Spleen (tissue), 11 donors: ENCODE measurements at regions not wholly inside any gene's neighbourhood (a gene's known extent, or its start where the extent isn't known, plus 50 kb on each side); places are given as distances from the start of the nearest gene placed in this dataset.
A peak's percentile ranks its signal among the peaks of the same experiment; 100 is the strongest.

ENCODE experiments used
- DNase-seq: peaks from one replicate; pipeline ENCODE4 v3.0.0-alpha.2; 2020
- H3K27ac ChIP-seq, 8 donors: fragments of 200-600 bp; sonication (generic) in 7 of 8; 1 replicate in 4 of 8; 2 replicates in 4 of 8; pipeline versions ENCODE4 v1.5.0 to v1.8.0; 2016 to 2021; ENCODE audit warnings: inconsistent platforms in 4 of 8, mild to moderate bottlenecking in 4 of 8, moderate library complexity in 1 of 8
- H3K27me3 ChIP-seq, 7 donors: fragments of 200-600 bp; sonication (generic) in 6 of 7; replicated peaks in 1 of 7; 1 replicate in 4 of 7; 2 replicates in 3 of 7; pipeline versions ENCODE4 v1.5.0 to v1.8.0; 2016 to 2021; ENCODE audit warnings: inconsistent platforms in 3 of 7, mild to moderate bottlenecking in 1 of 7
- H3K36me3 ChIP-seq, 6 donors: fragments of 200-600 bp; sonication (generic) in 5 of 6; 1 replicate in 4 of 6; 2 replicates in 2 of 6; pipeline versions ENCODE4 v1.5.0 to v1.8.0; 2016 to 2021; ENCODE audit warnings: inconsistent platforms in 2 of 6
- H3K4me1 ChIP-seq, 6 donors: fragments of 200-600 bp; sonication (generic) in 5 of 6; 1 replicate in 3 of 6; 2 replicates in 3 of 6; pipeline versions ENCODE4 v1.5.0 to v1.8.0; 2016 to 2021; ENCODE audit warnings: inconsistent platforms in 3 of 6
- H3K4me3 ChIP-seq, 8 donors: fragments of 200-600 bp; sonication (generic) in 7 of 8; 1 replicate in 4 of 8; 2 replicates in 4 of 8; pipeline versions ENCODE4 v1.5.0 to v1.8.0; 2016 to 2021; ENCODE audit warnings: inconsistent platforms in 4 of 8, mild to moderate bottlenecking in 4 of 8, moderate library complexity in 2 of 8
- H3K9me3 ChIP-seq, 8 donors: fragments of 200-600 bp; sonication (generic) in 7 of 8; 1 replicate in 4 of 8; 2 replicates in 4 of 8; pipeline versions ENCODE4 v1.5.0 to v1.8.0; 2016 to 2021; ENCODE audit warnings: inconsistent platforms in 4 of 8
- CTCF ChIP-seq, 11 experiments: fragments of 200-600 bp in 7 of 11; fragments of 450-650 bp in 4 of 11; sonication (generic) in 4 of 11; IDR thresholded peaks in 8 of 11; conservative IDR thresholded peaks in 3 of 11; 1 replicate in 7 of 11; 2 replicates in 4 of 11; pipeline versions ENCODE4 v1.4.0 to v1.8.0; 2016 to 2021; ENCODE audit warnings: antibody characterized with exemption in 11 of 11, inconsistent platforms in 4 of 11, mild to moderate bottlenecking in 1 of 11
- POLR2A ChIP-seq, 3 donors: fragments of 450-650 bp; IDR thresholded peaks; one replicate each; pipeline ENCODE4 v1.5.1; 2017; ENCODE audit warnings: antibody characterized with exemption in 3 of 3, mild to moderate bottlenecking in 1 of 3
- POLR2AphosphoS5 ChIP-seq, 3 donors: sonication (generic); formaldehyde crosslinking; IDR thresholded peaks; one replicate each; pipeline ENCODE4 v1.5.1; 2017; ENCODE audit warnings: antibody characterized with exemption in 3 of 3
- WGBS, 5 donors: extraction: QIAGEN DNeasy Blood & Tissue Kit in 3 of 5; methylation state at CpG; one replicate each; pipeline versions ENCODE4 v1.1.5 to v1.1.7; 2013 to 2018; 5-methylcytosine and 5-hydroxymethylcytosine counted together
- intact Hi-C: fragments of 100-400 bp; cut with DNase I; formaldehyde crosslinking; loops from one replicate; pipeline ENCODE4 v1.15.0; 2023; ENCODE audit warnings: low total_unique reads
- donor health status: healthy with polysubstance abuse.
- donor health status: DM: no; HTN: no; CAD: no; lungs with moderate emphysema.
- donor health status: DM: no; HTN: no; CAD: no.
- donor health status: Bipolar disorder and iron deficiency.
- donor health status: healthy.
- donor health status: DM: no; HTN: no; CAD: no.
- donor health status: DM: yes; HTN: yes; CAD: no.

DNA sequence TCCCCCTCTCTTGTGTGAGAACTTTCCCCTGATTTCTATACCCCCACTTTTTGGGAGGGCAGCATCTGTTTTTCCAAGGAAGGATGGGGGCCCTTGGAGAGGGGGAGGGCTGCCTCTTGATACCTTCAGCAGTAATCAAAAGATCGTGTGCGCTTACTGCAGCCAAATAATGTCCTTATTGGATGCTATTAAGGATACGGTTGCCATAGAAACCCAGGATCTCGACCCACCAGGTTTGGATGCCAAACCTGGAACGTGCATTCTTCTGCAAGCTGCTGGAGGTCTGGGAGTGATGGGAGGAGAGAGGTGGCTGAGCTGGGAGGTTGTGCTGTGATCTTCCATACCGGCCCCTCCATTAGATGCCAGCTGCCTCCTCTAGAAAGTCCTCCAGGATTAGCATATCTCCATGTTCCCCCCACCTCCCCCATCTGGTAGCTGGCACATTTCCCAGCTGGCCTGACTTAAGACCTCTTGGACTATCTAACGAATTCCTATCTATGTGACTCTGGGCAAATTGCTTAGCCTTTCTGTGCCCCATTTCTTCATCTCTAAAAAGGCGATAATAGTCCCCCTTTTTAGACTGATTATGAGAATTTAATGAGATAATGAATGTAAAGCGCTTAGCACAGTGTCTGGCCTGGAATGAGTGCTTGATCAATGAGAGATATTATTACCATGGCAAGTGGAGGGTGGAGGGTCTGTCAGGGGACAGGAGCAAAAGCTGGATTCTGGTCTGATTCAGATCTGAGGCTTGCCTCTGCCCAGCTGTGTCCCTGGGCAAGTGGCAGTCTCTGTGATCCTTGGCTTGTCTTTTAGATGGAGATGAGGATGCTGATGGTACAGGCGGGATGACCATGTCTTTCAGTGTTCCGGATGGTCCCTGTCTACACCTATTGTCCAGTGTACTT, 78.5 kb upstream of the PCBD1 start:
- DNase-seq: peak; percentile 11
- no peak for TF ChIP-seq CTCF (IDR thresholded peaks at IDR 0.05 in 8 of 11, conservative IDR thresholded peaks at IDR 0.05 in 3 of 11)
- Histone ChIP-seq H3K4me3 (no peak overlapping the region), H3K27me3 (peaks cover 0 to 38% (median 0%) of the 10 kb centered on the region in 7 donors), H3K36me3 (no peaks in the 10 kb centered on the region), H3K9me3 (peaks cover 0 to 11% (median 7%) of the 10 kb centered on the region in 8 donors), H3K27ac (no peak overlapping the region), H3K4me1 (no peaks in the 10 kb centered on the region)
- WGBS, 5 donors: 76 to 85% (median 82%) methylated on average over 9 to 11 of the region's 11 CpGs
- intact Hi-C loops: no loop called here

- H3K4me1 ChIP-seq: no peaks in the 10 kb centered on the region
- TF ChIP-seq POLR2A (IDR thresholded peaks at IDR 0.05): no peak
- no peak for TF ChIP-seq CTCF (IDR thresholded peaks at IDR 0.05 in 8 of 11, conservative IDR thresholded peaks at IDR 0.05 in 3 of 11)
- no peak for TF ChIP-seq POLR2AphosphoS5 (IDR thresholded peaks at IDR 0.05)
- H3K27me3 ChIP-seq: peaks cover 0 to 33% (median 0%) of the 10 kb centered on the region in 7 donors
- intact Hi-C loops: no loop called here
- peak; percentile 38 for DNase-seq
- WGBS, 5 donors: 75 to 79% (median 77%) methylated on average over 10 to 15 of the region's 15 CpGs
- no peaks in the 10 kb centered on the region for H3K36me3 ChIP-seq
- H3K4me3 ChIP-seq: no peak overlapping the region
- H3K27ac ChIP-seq: no peak overlapping the region
- peaks cover 0 to 21% (median 11%) of the 10 kb centered on the region in 8 donors for H3K9me3 ChIP-seq
These were observed 79.5 kb upstream of the PCBD1 start for GRCh38 chr10:70967591-70968587.

- no peak overlapping the region for H3K27ac ChIP-seq
- no peak overlapping the region for H3K4me3 ChIP-seq
- 74 to 88% (median 85%) methylated on average over 3 to 6 of the region's 6 CpGs for WGBS, 5 donors
- peaks cover 0 to 30% (median 0%) of the 10 kb centered on the region in 7 donors for H3K27me3 ChIP-seq
- no peak for TF ChIP-seq CTCF (IDR thresholded peaks at IDR 0.05 in 8 of 11, conservative IDR thresholded peaks at IDR 0.05 in 3 of 11)
- no peak for TF ChIP-seq POLR2A (IDR thresholded peaks at IDR 0.05)
- no peak for TF ChIP-seq POLR2AphosphoS5 (IDR thresholded peaks at IDR 0.05)
- H3K9me3 ChIP-seq: peaks cover 0 to 28% (median 11%) of the 10 kb centered on the region in 8 donors
- H3K36me3 ChIP-seq: no peaks in the 10 kb centered on the region
- H3K4me1 ChIP-seq: no peaks in the 10 kb centered on the region
- DNase-seq: peak; percentile 58
- intact Hi-C loops: no loop called here
These were observed 80.8 kb upstream of the PCBD1 start for GRCh38 chr10:70969188-70969587.
